Fibroblast of skin of scalp (primary cell): ENCODE measurements at regions not wholly inside any gene's neighbourhood (a gene's known extent, or its start where the extent isn't known, plus 50 kb on each side); places are given as distances from the start of the nearest gene placed in this dataset.

Source experiments
- DNase-seq: peaks from one replicate; pipeline ENCODE4 v3.0.0-alpha.2; 2013

GRCh38 chr6:87905101-87905641 lies 142.5 kb upstream of the SPACA1 start:
- DNase-seq: peak; percentile 67

GRCh38 chr6:87904011-87904410 lies 143.6 kb upstream of the SPACA1 start:
- no peak for DNase-seq

- no peak for DNase-seq
Measured at GRCh38 chr6:87903323-87903722, 144.3 kb upstream of the SPACA1 start.

GRCh38 chr6:87902383-87902782 lies 145.3 kb upstream of the SPACA1 start:
- DNase-seq: no peak

- no peak for DNase-seq
Measured at GRCh38 chr6:87901613-87902012, 146.0 kb upstream of the SPACA1 start.

- no peak for DNase-seq
Measured at GRCh38 chr6:87900160-87900698, 147.4 kb upstream of the SPACA1 start.

GRCh38 chr6:87899499-87900147 lies 148.0 kb upstream of the SPACA1 start:
- no peak for DNase-seq

- no peak for DNase-seq
Measured at GRCh38 chr6:87897663-87898062, 150.0 kb upstream of the SPACA1 start.

GRCh38 chr6:87897013-87897412 lies 150.6 kb upstream of the SPACA1 start:
- no peak for DNase-seq

- no peak for DNase-seq
Measured at GRCh38 chr6:87887266-87887665, 160.4 kb upstream of the SPACA1 start.

GRCh38 chr6:87884203-87884602 lies 163.4 kb upstream of the SPACA1 start:
- no peak for DNase-seq

GRCh38 chr6:87881342-87881895 lies 166.2 kb upstream of the SPACA1 start:
- DNase-seq: no peak

- DNase-seq: no peak
Measured at GRCh38 chr6:87879132-87879861, 168.3 kb upstream of the SPACA1 start.

GRCh38 chr6:87875781-87876180 lies 171.9 kb upstream of the SPACA1 start:
- no peak for DNase-seq

GRCh38 chr6:87873556-87873955 lies 171.5 kb upstream of the AKIRIN2 start:
- DNase-seq: no peak

- DNase-seq: no peak
Measured at GRCh38 chr6:87870556-87870955, 168.5 kb upstream of the AKIRIN2 start.

GRCh38 chr6:87869064-87869905 lies 167.3 kb upstream of the AKIRIN2 start:
- DNase-seq: no peak

GRCh38 chr6:87860902-87861301 lies 158.9 kb upstream of the AKIRIN2 start:
- DNase-seq: no peak

GRCh38 chr6:87858440-87858839 lies 156.4 kb upstream of the AKIRIN2 start:
- DNase-seq: no peak

GRCh38 chr6:87851674-87852299 lies 149.8 kb upstream of the AKIRIN2 start:
- no peak for DNase-seq

- DNase-seq: peak; percentile 8
Measured at GRCh38 chr6:87848616-87849015, 146.6 kb upstream of the AKIRIN2 start.

- DNase-seq: no peak
Measured at GRCh38 chr6:87847830-87848210, 145.8 kb upstream of the AKIRIN2 start.
